NT2/D1 (cell line): ENCODE measurements at regions not wholly inside any gene's neighbourhood (a gene's known extent, or its start where the extent isn't known, plus 50 kb on each side); places are given as distances from the start of the nearest gene placed in this dataset.

Experiments used
- DNase-seq: peaks from one replicate; pipeline ENCODE4 v3.0.0-alpha.2; 2011; ENCODE audit warnings: low read depth, low spot score
- H3K27me3 ChIP-seq: 2 replicates; pipeline ENCODE4 v1.6.0; 2011; ENCODE audit warnings: mild to moderate bottlenecking; ENCODE audit not compliant: insufficient read length, insufficient read depth
- H3K36me3 ChIP-seq: 2 replicates; pipeline ENCODE4 v1.6.1; 2011; ENCODE audit warnings: mild to moderate bottlenecking, low read length, mixed read lengths; ENCODE audit not compliant: insufficient read depth, insufficient read length
- H3K4me1 ChIP-seq: 2 replicates; pipeline ENCODE4 v1.5.1; 2011; ENCODE audit not compliant: insufficient read depth, insufficient read length
- H3K4me3 ChIP-seq: 2 replicates; pipeline ENCODE4 v1.5.1; 2011; ENCODE audit warnings: low read depth; ENCODE audit not compliant: insufficient read length
- H3K9ac ChIP-seq: 2 replicates; pipeline ENCODE4 v1.6.0; 2011; ENCODE audit warnings: low read depth; ENCODE audit not compliant: insufficient read length
- H3K9me3 ChIP-seq: 2 replicates; pipeline ENCODE4 v1.5.1; 2011; ENCODE audit warnings: mild to moderate bottlenecking, low read length; ENCODE audit not compliant: insufficient read depth
- SUZ12 ChIP-seq: IDR thresholded peaks from 2 replicates; pipeline ENCODE4 v1.6.1; 2011; ENCODE audit not compliant: insufficient read length, insufficient read depth; ENCODE audit errors: extremely low read depth
- YY1 ChIP-seq: IDR thresholded peaks from 2 replicates; pipeline ENCODE4 v1.6.1; 2011; ENCODE audit not compliant: insufficient read length, insufficient read depth
- ZNF274 ChIP-seq: IDR thresholded peaks from 2 replicates; pipeline ENCODE4 v1.6.1; 2011; ENCODE audit warnings: mild to moderate bottlenecking, low read depth, low read length

GRCh38 chr15:35755237-35755802 is 209.4 kb upstream of the DPH6 start:
- H3K4me1 ChIP-seq, result no peaks in the 10 kb centered on the region
- no peaks in the 10 kb centered on the region for H3K27me3 ChIP-seq
- H3K9me3 ChIP-seq, result no peaks in the 10 kb centered on the region
- H3K36me3 ChIP-seq, result no peaks in the 10 kb centered on the region
- no peak for DNase-seq
- H3K4me3 ChIP-seq, result no peak overlapping the region
- TF ChIP-seq ZNF274 (no peak), YY1 (no peak), SUZ12 (no peak)
- no peak overlapping the region for H3K9ac ChIP-seq

GRCh38 chr15:35756623-35757022 is 210.7 kb upstream of the DPH6 start:
- TF ChIP-seq SUZ12, result no peak
- Histone ChIP-seq H3K27me3 (no peaks in the 10 kb centered on the region), H3K4me3 (no peak overlapping the region), H3K9me3 (no peaks in the 10 kb centered on the region), H3K9ac (no peak overlapping the region), H3K36me3 (no peaks in the 10 kb centered on the region), H3K4me1 (no peaks in the 10 kb centered on the region)
- DNase-seq, result no peak

- no peaks in the 10 kb centered on the region for H3K9me3 ChIP-seq
- H3K4me3 ChIP-seq, result no peak overlapping the region
- no peaks in the 10 kb centered on the region for H3K36me3 ChIP-seq
- no peak overlapping the region for H3K9ac ChIP-seq
- H3K27me3 ChIP-seq, result no peaks in the 10 kb centered on the region
- DNase-seq, result no peak
- TF ChIP-seq SUZ12 (no peak), ZNF274 (no peak), YY1 (no peak)
- no peaks in the 10 kb centered on the region for H3K4me1 ChIP-seq
Observed at GRCh38 chr15:35757361-35757760, 211.4 kb upstream of the DPH6 start.

- Histone ChIP-seq H3K9ac (no peak overlapping the region), H3K9me3 (no peaks in the 10 kb centered on the region), H3K4me1 (no peaks in the 10 kb centered on the region), H3K4me3 (no peak overlapping the region), H3K36me3 (no peaks in the 10 kb centered on the region), H3K27me3 (no peaks in the 10 kb centered on the region)
- DNase-seq, result no peak
- no peak for TF ChIP-seq SUZ12
- no peak for TF ChIP-seq ZNF274
Observed at GRCh38 chr15:35757765-35758164, 211.8 kb upstream of the DPH6 start.

- no peaks in the 10 kb centered on the region for H3K36me3 ChIP-seq
- no peaks in the 10 kb centered on the region for H3K9me3 ChIP-seq
- no peak overlapping the region for H3K9ac ChIP-seq
- H3K27me3 ChIP-seq, result no peaks in the 10 kb centered on the region
- no peak for DNase-seq
- H3K4me1 ChIP-seq, result no peaks in the 10 kb centered on the region
- no peak for TF ChIP-seq YY1
- TF ChIP-seq ZNF274, result no peak
- no peak for TF ChIP-seq SUZ12
- no peak overlapping the region for H3K4me3 ChIP-seq
Observed at GRCh38 chr15:35764661-35765519, 218.9 kb upstream of the DPH6 start.

GRCh38 chr15:35768949-35769348 is 223.0 kb upstream of the DPH6 start:
- Histone ChIP-seq H3K4me3 (no peak overlapping the region), H3K36me3 (no peaks in the 10 kb centered on the region), H3K4me1 (no peaks in the 10 kb centered on the region), H3K9me3 (no peaks in the 10 kb centered on the region), H3K9ac (no peak overlapping the region), H3K27me3 (no peaks in the 10 kb centered on the region)
- TF ChIP-seq ZNF274 (no peak), YY1 (no peak), SUZ12 (no peak)
- DNase-seq, result no peak

- no peak for TF ChIP-seq ZNF274
- no peak for TF ChIP-seq SUZ12
- TF ChIP-seq YY1, result no peak
- H3K27me3 ChIP-seq, result no peaks in the 10 kb centered on the region
- no peak overlapping the region for H3K9ac ChIP-seq
- H3K9me3 ChIP-seq, result no peaks in the 10 kb centered on the region
- no peak overlapping the region for H3K4me3 ChIP-seq
- no peaks in the 10 kb centered on the region for H3K4me1 ChIP-seq
- no peak for DNase-seq
- H3K36me3 ChIP-seq, result no peaks in the 10 kb centered on the region
Observed at GRCh38 chr15:35769656-35770055, 223.7 kb upstream of the DPH6 start.
